ENCODE measurements at regions not wholly inside any gene's neighbourhood (a gene's known extent, or its start where the extent isn't known, plus 50 kb on each side); places are given as distances from the start of the nearest gene placed in this dataset.

- no peaks in the 10 kb centered on the region for H3K4me1 ChIP-seq (ENCODE audit: insufficient read depth, low read length)
- no peaks in the 10 kb centered on the region for H4K20me1 ChIP-seq (ENCODE audit: control insufficient read depth, insufficient read depth, insufficient read length)
- no peak overlapping the region for H3T11ph ChIP-seq (ENCODE audit: low read length)
- no peak overlapping the region for H2AK5ac ChIP-seq (ENCODE audit: insufficient read length, low read length)
- H3K36me3 Mint-ChIP-seq (ENCODE audit: insufficient read depth in 1 of 3, low read depth in 3 of 3), result no peaks in the 10 kb centered on the region; a peak in 1 of 7 replicates
- H3K4me2 ChIP-seq (ENCODE audit: insufficient read depth, insufficient read length, low read length), result no peak overlapping the region
- no peak overlapping the region for H2AFZ ChIP-seq (ENCODE audit: low read length)
- DNase-seq, result no peak
- no peak overlapping the region for H3K56ac ChIP-seq (ENCODE audit: insufficient read length, low read depth, low read length)
- no peak overlapping the region for H4K5ac ChIP-seq (ENCODE audit: insufficient read length, low read depth, low read length)
- H3K27me3 Mint-ChIP-seq (ENCODE audit: low read depth), result no peaks in the 10 kb centered on the region
- TF ChIP-seq CTCF (conservative IDR thresholded peaks at IDR 0.05), result no peak
- H3K27ac ChIP-seq (ENCODE audit: insufficient read length, low read depth, low read length), result no peak overlapping the region
- H3K23ac ChIP-seq (ENCODE audit: insufficient read length, low read depth, low read length), result no peak overlapping the region
- H2BK20ac ChIP-seq (ENCODE audit: low read depth, low read length, poor library complexity, severe bottlenecking), result no peak overlapping the region
- H3K4ac ChIP-seq (ENCODE audit: low read depth, low read length), result no peak overlapping the region
- no peak overlapping the region for H2BK120ac ChIP-seq (ENCODE audit: low read depth, low read length, poor library complexity, severe bottlenecking)
- H3K9me3 ChIP-seq (ENCODE audit: control insufficient read depth, low read depth, low read length), result no peaks in the 10 kb centered on the region
- no peak overlapping the region for H3K18ac ChIP-seq (ENCODE audit: insufficient read length, low read depth, low read length)
- no peaks in the 10 kb centered on the region for H3K79me1 ChIP-seq (ENCODE audit: insufficient read depth, low read depth, low read length, poor library complexity, severe bottlenecking)
- no peaks in the 10 kb centered on the region for H3K9me3 Mint-ChIP-seq
- H3K79me2 ChIP-seq (ENCODE audit: insufficient read depth, low read length), result no peaks in the 10 kb centered on the region
- H4K91ac ChIP-seq (ENCODE audit: insufficient read length, low read depth, low read length), result no peak overlapping the region
- no peaks in the 10 kb centered on the region for H3K27me3 ChIP-seq (ENCODE audit: insufficient read depth, low read length)
- H3K9ac ChIP-seq (ENCODE audit: extremely low read depth, insufficient read length, low read length), result no peak overlapping the region
- no peak overlapping the region for H3K14ac ChIP-seq (ENCODE audit: insufficient read depth, low read length)
- WGBS (ENCODE audit: extremely low coverage, insufficient read length, low lambda C conversion rate), result no CpG with 5 or more reads among the region's 1 CpG
- H3K23me2 ChIP-seq (ENCODE audit: insufficient read length, low read depth, low read length, poor library complexity, severe bottlenecking), result no peaks in the 10 kb centered on the region
- no peak overlapping the region for H2BK5ac ChIP-seq (ENCODE audit: insufficient read length, low read length)
- H3K4me1 Mint-ChIP-seq, result peaks cover 6 to 7% of the 10 kb centered on the region in 2 experiments
- no peak overlapping the region for H3K4me3 Mint-ChIP-seq
- no peak overlapping the region for H2BK15ac ChIP-seq (ENCODE audit: low read depth, low read length)
- no peak overlapping the region for H2BK12ac ChIP-seq (ENCODE audit: insufficient read length, low read depth, low read length)
- no peak overlapping the region for H4K8ac ChIP-seq (replicated peaks; ENCODE audit: insufficient read length, low read depth, low read length)
- H3K27ac Mint-ChIP-seq, result peak overlapping the region in 1 of 3 experiments; percentile 26; a peak in 1 of 7 replicates
These were observed 365.1 kb upstream of the NUDT12 start for GRCh38 chr5:103927739-103928138.
